GM13976 (cell line): ENCODE measurements at regions not wholly inside any gene's neighbourhood (a gene's known extent, or its start where the extent isn't known, plus 50 kb on each side); places are given as distances from the start of the nearest gene placed in this dataset.

Experiments
- DNase-seq: peaks from one replicate; pipeline ENCODE4 v3.0.0; 2012; ENCODE audit warnings: low spot score
- in situ Hi-C: fragments of 300-500 bp; cut with MboI; formaldehyde crosslinking; loops from one replicate; pipeline ENCODE4 v1.12.0; 2022; ENCODE audit warnings: low sequenced_read_pairs, mixed read lengths, inconsistent platforms; ENCODE audit not compliant: unreplicated experiment
- TF ChIP-seq, protein P1 (sequence below): IDR thresholded peaks from 2 replicates; pipeline ENCODE4 v1.5.1; 2012; ENCODE audit warnings: borderline replicate concordance, mild to moderate bottlenecking; ENCODE audit not compliant: insufficient read depth; ENCODE audit errors: extremely low read depth, missing control alignments, control extremely low read depth

- TF ChIP-seq, protein P1, sequence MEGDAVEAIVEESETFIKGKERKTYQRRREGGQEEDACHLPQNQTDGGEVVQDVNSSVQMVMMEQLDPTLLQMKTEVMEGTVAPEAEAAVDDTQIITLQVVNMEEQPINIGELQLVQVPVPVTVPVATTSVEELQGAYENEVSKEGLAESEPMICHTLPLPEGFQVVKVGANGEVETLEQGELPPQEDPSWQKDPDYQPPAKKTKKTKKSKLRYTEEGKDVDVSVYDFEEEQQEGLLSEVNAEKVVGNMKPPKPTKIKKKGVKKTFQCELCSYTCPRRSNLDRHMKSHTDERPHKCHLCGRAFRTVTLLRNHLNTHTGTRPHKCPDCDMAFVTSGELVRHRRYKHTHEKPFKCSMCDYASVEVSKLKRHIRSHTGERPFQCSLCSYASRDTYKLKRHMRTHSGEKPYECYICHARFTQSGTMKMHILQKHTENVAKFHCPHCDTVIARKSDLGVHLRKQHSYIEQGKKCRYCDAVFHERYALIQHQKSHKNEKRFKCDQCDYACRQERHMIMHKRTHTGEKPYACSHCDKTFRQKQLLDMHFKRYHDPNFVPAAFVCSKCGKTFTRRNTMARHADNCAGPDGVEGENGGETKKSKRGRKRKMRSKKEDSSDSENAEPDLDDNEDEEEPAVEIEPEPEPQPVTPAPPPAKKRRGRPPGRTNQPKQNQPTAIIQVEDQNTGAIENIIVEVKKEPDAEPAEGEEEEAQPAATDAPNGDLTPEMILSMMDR: no peak
- no peak for DNase-seq
- in situ Hi-C loops: no loop called here
These were observed 510.1 kb downstream of the TXNL1 start for GRCh38 chr18:56128153-56128791.

DNA sequence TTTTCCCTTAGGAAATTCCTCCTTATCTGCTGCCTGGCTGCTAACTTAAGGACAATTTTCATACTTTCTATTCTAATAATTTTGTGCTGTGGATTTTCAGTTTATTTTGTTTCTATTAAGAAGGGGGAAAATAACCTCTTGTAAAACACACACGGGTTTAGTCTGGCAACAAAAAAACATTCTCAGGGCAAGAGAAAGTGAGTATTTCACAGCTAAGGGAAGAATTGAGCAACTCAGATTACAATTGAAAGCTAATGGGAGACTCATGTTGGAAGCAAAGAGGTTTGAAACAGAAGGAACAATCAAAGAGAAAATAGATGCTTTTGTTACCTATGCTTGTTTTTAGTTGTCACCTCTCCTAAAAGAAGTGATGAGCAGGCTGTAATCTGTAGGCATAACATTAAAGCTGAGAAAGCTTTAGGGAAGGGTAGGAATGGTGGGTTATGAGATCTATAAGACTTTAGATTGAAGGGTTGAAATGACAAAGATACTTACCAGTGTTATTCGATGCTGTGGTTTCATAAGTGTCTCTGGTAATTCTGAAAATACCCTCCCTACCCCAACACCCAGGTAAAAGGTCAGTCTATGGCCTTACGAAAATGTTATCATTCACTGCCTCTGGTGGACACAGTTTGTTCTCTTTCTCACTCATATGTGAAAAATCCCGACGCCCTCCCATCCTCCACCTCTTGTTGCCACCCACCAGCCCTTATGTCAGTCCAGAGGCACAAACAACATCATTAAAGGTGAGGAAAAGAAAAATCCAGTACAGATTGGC is 510.9 kb downstream of the TXNL1 start:
- in situ Hi-C loops: no loop called here
- TF ChIP-seq, protein P1: no peak
- no peak for DNase-seq

GRCh38 chr18:56124186-56124585 is 514.2 kb downstream of the TXNL1 start:
- in situ Hi-C loops: no loop called here
- TF ChIP-seq, protein P1: no peak
- DNase-seq: no peak

DNA sequence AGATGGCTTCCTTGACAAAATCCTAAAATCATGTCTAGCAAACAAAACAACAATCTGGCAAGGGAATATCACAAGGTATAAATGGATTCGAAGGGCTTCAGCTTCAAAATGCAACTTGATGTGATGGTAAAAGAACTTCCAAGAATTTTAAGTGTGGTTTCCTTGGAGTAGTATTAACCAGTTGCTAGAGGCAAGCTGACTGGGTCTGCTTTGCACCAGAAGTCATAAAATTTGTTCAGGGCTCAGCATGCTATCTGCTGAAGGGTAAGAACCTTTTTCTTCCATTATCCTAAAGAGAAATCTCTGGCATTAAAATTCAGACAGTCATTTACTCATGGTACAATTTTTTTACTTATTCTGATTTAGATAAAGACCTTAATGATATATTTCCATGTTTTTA is 516.7 kb downstream of the TXNL1 start:
- in situ Hi-C loops: no loop called here
- TF ChIP-seq, protein P1: no peak

DNA sequence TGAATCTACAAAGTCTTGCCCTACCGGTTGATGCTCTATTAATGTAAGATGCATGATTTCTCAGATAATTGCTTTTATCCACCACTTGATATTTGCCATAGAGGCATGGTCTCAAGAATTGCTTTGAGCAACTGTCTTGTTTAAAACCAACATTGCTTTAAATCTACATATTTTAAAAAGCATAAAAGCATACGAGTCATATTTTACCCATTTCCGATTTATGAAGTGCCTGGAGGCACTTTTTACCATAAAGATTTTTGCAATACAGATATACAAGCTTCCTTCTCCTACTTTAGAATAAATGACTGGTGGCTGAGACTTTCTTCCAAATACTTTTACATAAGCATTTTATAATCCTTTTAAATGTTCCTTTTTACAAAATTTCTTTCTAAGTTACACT is 517.6 kb downstream of the TXNL1 start:
- TF ChIP-seq, protein P1: no peak
- no peak for DNase-seq
- in situ Hi-C loops: no loop called here

More for the DNA sequence above, 516.7 kb downstream of the TXNL1 start:
- no peak for DNase-seq

DNA sequence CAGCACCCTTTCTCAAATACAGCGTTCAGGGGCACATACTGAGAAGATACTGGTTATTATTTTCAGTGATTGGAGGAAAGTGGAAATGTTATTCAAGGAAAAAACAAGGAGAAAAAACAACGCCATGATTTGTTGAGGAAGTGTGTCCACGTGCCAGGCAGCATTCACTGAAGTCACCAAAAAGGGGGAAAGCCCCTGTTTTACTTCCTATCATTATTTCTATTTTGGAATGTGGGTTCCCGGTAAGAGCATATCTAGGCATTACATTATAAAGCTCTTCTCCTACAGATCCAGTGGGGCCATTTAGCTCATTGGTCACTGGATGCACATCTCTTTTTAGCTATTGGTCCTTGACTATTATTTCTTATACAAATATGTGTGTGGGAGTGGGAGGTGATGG is 518.7 kb downstream of the TXNL1 start:
- TF ChIP-seq, protein P1: no peak
- no peak for DNase-seq
- in situ Hi-C loops: no loop called here

- in situ Hi-C loops: no loop called here
These were observed 520.0 kb downstream of the TXNL1 start for GRCh38 chr18:56118422-56118821.

More at GRCh38 chr18:56118422-56118821, 520.0 kb downstream of the TXNL1 start:
- TF ChIP-seq, protein P1: no peak
- DNase-seq: no peak
